ENCODE measurements at regions not wholly inside any gene's neighbourhood (a gene's known extent, or its start where the extent isn't known, plus 50 kb on each side); places are given as distances from the start of the nearest gene placed in this dataset.

GRCh38 chr3:71849681-71850080, 64.7 kb upstream of the PROK2 start:
- TF ChIP-seq TCF12 (IDR thresholded peaks at IDR 0.05; ENCODE audit: low read depth, low read length) (no peak), TAF1 (IDR thresholded peaks at IDR 0.05; ENCODE audit: low read depth, low read length) (no peak), CTCF (IDR thresholded peaks at IDR 0.05; ENCODE audit: control extremely low read depth in 1 of 3, insufficient read depth in 1 of 3, low read depth in 1 of 3, low read length in 3 of 3) (no peak), SP1 (IDR thresholded peaks at IDR 0.05; ENCODE audit: low read depth, low read length) (no peak), BRCA1 (IDR thresholded peaks at IDR 0.05; ENCODE audit: low read depth, low read length) (no peak), POLR2A (IDR thresholded peaks at IDR 0.05; ENCODE audit: control extremely low read depth in 1 of 2, low read depth in 2 of 2, low read length in 2 of 2) (no peak), EZH2 (IDR thresholded peaks at IDR 0.05; ENCODE audit: low read depth, low read length, severe bottlenecking) (no peak)

Measured in H1 (cell line).